NCI-H510A (cell line): ENCODE measurements at regions not wholly inside any gene's neighbourhood (a gene's known extent, or its start where the extent isn't known, plus 50 kb on each side); places are given as distances from the start of the nearest gene placed in this dataset.

Source experiments
- DNase-seq: peaks from one replicate; lab custom pipeline; 2025; lab: John Stamatoyannopoulos, UW

- no peak for DNase-seq
These were observed 235.1 kb upstream of the RBFOX1 start for GRCh38 chr16:7097518-7097917.

DNA sequence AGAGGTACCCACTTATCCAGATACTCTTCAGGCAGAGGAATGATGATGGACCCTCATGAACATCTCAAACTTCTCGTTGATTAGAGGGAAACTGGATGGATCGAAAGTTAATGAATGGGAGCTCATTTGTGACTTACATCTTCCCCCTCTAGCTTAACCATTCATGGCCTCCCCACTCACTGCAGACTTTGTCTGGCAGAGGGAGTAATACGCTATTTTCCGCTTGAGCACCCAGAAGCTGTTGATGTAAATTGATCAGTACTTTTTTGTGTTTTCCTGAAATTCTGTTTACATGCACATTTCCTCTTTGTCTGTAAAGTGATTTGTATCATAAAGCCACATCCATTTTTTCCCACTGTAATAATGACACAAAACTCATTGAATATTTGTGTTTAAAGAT is 239.1 kb upstream of the RBFOX1 start:
- no peak for DNase-seq

- DNase-seq: no peak
These were observed 242.0 kb upstream of the RBFOX1 start for GRCh38 chr16:7090628-7091115.

GRCh38 chr16:7089751-7090150 is 242.9 kb upstream of the RBFOX1 start:
- no peak for DNase-seq

DNA sequence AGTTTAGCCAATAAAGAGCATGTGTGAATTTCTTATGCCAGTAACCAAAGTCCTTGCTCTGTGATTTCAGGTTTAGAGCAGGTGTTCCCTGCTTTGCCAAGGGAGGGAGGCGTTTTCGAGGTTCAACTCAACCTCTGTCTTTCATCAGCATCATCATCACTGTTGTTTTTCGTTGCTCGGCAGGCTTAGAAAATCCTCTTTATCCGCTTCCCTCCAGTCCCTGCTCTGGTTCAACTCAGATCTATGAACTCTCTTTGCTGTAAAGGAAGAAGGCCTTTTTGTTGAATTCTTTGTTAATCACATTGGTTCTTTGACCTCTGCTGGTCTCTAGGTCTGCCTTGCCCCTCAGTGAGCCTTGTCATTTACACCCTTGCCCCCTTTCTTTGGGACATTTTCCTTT is 243.9 kb upstream of the RBFOX1 start:
- DNase-seq: no peak

DNA sequence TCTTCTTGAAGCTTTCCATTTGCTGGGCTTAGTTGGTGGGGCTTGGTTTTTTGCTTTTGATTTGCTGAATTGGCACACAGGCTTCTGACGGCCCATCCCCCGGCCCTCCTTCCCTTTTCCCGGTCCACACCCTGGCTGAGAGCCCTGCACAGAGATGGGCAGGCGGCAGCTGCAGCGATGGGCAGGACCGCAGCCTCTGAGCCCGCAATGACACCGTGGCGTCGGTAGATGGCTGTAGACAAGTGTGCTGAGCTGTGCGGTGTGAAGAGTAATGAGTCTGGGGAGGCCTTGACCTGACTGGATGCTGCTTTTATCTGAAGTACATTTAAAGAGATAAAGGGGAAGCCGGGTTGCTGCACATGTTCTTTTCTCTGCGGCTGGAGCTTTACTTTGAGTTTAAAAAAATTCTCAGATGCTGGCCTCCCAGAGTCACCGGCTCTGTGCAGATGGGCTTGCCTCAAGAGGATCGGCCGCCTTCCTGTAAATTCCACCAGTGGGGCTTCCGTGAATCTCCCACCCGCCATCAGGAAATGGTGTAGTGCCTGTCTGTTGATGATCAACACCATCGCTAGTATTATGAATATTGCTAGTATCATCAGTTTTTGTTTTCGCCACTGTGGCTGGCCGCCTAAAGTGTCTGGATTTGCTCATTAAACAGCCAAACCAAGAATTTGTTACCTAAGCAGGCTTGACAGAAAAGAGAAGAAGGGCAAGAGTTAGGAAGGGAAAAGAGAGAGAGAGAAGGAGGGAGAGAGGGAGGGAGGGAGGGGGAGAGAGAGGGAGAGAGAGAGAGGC is 245.6 kb upstream of the RBFOX1 start:
- DNase-seq: no peak

GRCh38 chr16:7085776-7086175 is 246.9 kb upstream of the RBFOX1 start:
- DNase-seq: no peak

DNA sequence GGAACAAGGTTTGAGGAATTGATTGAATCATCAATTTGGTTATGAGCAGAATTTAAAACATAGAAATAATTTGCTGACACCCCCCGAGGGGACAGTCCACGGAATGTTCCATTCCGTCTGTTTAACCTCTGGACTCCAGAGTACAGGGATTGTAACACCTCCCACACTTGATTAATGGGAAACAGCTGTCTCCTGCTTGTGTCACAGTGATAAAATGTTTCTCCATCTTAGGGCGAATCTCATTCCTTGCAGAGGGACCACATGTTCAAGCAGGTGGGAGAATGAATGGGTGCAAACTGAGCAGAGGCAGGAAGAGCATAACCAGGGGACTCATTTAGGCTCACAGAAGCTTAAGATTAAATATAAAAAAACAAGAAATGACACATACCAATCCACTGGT is 249.5 kb upstream of the RBFOX1 start:
- DNase-seq: no peak

DNA sequence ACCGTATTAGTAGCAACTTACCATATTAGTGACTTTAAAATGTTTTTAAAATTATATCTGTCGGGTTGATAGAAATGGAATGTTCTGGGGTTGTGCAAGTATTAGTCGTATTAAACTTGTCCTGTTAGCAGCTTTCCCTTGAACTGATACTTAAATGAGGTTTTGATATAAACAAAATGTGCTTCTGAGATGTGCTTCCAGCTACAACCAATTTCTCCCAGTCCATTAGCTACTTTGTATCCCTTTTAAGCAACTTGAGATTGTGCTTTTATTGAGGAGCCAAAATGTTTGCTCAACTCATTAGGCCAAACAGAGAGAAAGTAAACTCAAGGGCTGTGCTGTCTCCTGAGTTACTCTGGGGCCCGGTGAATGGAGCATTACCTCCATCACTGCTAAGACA is 255.0 kb upstream of the RBFOX1 start:
- DNase-seq: no peak

GRCh38 chr16:7074715-7075114 is 257.9 kb upstream of the RBFOX1 start:
- DNase-seq: no peak

GRCh38 chr16:7057458-7057857 is 275.2 kb upstream of the RBFOX1 start:
- DNase-seq: no peak

DNA sequence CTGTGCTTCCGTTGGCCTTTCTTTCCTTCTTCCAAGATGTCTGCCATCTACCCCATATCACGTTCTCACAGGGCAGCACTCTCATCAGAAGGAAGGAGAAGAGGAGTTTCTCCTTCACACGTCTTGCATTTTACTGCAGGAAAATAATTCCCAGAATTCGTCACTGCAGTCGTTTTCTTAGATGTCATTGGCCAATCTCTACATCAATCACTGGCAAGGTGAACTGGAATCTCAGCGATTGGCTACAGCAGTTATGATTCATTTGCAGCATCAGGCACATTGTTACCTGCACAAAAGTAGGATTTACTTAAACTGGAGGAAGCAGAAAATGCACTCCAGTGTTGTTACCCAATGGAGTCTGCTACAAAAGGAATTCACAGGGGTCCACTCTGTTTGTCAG is 277.2 kb upstream of the RBFOX1 start:
- no peak for DNase-seq

DNA sequence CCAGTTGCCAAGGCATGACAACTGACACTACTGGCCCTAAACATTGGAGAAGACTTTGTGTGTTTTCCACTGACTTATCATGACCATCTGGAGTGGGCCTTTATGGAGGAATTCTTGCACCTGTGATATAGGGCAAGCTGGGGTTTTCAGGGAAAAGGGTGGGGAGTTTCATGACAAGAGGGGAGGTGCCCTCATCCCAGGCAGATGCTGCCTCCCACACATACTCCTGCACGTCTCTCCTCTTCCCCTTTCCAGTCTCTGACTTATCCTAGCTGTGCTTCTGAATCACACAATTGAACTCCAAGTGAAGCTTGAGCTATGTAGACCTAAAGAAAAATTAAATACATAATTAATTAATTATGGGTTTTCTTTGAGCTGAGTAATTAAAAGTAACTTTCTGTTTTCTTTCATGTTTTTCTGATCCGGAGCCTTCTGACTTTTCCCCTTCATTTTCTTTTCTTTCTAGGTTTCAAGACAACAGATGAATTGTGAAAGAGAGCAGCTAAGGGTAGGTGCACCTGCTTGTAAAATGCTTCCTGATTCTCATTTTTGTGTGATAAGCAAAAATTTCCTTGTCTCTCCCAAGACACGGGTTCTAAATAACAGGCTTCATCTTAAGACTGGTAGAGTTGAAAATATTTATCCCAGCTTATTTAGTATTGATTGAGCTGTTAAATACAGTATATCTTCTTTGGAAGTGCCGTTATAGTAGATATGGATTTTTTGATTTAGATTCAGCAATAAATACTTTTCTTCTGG is 280.9 kb upstream of the RBFOX1 start:
- DNase-seq: no peak

- no peak for DNase-seq
These were observed 288.3 kb upstream of the RBFOX1 start for GRCh38 chr16:7044331-7044730.

GRCh38 chr16:7038475-7038874 is 294.2 kb upstream of the RBFOX1 start:
- no peak for DNase-seq

DNA sequence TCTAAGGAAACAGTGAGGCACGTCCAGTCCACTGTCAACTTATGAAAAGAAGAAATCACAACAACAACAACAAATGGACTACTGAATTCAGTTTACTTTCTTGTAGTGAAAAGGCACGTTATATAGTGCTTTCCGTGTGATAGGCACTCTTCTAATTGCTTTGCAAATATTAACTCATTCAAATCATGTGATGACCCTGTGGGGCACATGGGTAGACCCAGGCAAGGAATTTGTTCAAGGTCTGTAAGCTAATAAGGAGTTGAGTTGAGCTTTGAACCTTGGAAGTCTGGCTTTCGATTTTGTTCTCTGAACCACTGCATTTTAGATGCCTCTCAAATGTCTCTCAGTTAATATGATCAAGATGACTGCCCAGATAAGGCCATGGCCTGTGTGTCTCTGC is 295.1 kb upstream of the RBFOX1 start:
- no peak for DNase-seq

- DNase-seq: no peak
These were observed 301.6 kb upstream of the RBFOX1 start for GRCh38 chr16:7031031-7031430.

DNA sequence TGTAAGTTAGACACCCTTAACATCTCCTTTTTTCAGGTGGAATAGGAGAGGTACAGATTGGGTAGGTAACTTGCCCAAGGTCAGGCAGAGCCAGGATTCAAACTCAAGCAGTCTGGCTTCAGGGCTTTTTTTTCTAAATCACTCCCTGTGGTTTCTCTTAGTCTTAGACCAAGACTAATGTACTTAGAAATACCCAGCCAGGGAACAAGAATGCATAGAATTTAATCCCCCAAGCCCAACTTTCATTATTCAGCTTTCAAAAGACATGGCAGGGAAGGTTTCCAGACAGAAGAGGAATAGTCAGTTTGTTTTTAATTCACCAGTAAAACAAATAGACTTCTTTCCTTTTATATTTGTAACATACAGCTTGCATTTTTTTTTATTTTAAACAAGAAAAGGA is 305.2 kb upstream of the RBFOX1 start:
- no peak for DNase-seq

- DNase-seq: no peak
These were observed 306.0 kb upstream of the RBFOX1 start for GRCh38 chr16:7026639-7027038.

- DNase-seq: no peak
These were observed 306.9 kb upstream of the RBFOX1 start for GRCh38 chr16:7025616-7026190.

GRCh38 chr16:7021653-7022275 is 310.9 kb upstream of the RBFOX1 start:
- no peak for DNase-seq

- no peak for DNase-seq
These were observed 315.5 kb upstream of the RBFOX1 start for GRCh38 chr16:7017006-7017662.
